ENCODE measurements at regions not wholly inside any gene's neighbourhood (a gene's known extent, or its start where the extent isn't known, plus 50 kb on each side); places are given as distances from the start of the nearest gene placed in this dataset.

DNA sequence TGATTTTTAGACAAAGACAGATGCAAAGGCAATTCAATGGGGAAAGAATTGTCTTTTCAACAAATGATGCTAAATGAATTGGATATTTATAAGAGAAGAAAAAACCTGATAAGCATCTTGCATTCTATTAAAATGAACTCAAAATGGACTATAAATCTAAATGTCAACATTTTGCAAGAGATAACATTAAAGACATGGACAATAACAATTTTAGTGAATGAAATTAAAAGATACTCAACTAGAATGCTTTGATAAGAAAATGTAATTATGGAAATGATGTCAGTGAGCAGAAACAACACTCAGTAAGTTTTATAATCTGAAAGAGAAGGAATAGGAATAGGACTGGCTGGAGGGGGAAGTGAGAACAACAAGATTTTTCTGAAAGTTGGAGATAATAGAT, 421.7 kb downstream of the C6orf118 start:
- TF ChIP-seq ZFX (IDR thresholded peaks at IDR 0.05) (no peak), CEBPB (IDR thresholded peaks at IDR 0.05; ENCODE audit: low read depth) (no peak), SRF (IDR thresholded peaks at IDR 0.05; ENCODE audit: low read depth) (no peak), POLR2AphosphoS5 (IDR thresholded peaks at IDR 0.05; ENCODE audit: low read depth, low read length) (no peak), EZH2 (IDR thresholded peaks at IDR 0.05) (no peak)
- TF ChIP-seq, protein P1, sequence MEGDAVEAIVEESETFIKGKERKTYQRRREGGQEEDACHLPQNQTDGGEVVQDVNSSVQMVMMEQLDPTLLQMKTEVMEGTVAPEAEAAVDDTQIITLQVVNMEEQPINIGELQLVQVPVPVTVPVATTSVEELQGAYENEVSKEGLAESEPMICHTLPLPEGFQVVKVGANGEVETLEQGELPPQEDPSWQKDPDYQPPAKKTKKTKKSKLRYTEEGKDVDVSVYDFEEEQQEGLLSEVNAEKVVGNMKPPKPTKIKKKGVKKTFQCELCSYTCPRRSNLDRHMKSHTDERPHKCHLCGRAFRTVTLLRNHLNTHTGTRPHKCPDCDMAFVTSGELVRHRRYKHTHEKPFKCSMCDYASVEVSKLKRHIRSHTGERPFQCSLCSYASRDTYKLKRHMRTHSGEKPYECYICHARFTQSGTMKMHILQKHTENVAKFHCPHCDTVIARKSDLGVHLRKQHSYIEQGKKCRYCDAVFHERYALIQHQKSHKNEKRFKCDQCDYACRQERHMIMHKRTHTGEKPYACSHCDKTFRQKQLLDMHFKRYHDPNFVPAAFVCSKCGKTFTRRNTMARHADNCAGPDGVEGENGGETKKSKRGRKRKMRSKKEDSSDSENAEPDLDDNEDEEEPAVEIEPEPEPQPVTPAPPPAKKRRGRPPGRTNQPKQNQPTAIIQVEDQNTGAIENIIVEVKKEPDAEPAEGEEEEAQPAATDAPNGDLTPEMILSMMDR (IDR thresholded peaks at IDR 0.05 in 2 of 3, conservative IDR thresholded peaks at IDR 0.05 in 1 of 3; ENCODE audit: borderline replicate concordance in 1 of 3, insufficient read depth in 1 of 3, low read depth in 2 of 3, low read length in 2 of 3), result no peak
